ENCODE measurements at regions not wholly inside any gene's neighbourhood (a gene's known extent, or its start where the extent isn't known, plus 50 kb on each side); places are given as distances from the start of the nearest gene placed in this dataset.

DNA sequence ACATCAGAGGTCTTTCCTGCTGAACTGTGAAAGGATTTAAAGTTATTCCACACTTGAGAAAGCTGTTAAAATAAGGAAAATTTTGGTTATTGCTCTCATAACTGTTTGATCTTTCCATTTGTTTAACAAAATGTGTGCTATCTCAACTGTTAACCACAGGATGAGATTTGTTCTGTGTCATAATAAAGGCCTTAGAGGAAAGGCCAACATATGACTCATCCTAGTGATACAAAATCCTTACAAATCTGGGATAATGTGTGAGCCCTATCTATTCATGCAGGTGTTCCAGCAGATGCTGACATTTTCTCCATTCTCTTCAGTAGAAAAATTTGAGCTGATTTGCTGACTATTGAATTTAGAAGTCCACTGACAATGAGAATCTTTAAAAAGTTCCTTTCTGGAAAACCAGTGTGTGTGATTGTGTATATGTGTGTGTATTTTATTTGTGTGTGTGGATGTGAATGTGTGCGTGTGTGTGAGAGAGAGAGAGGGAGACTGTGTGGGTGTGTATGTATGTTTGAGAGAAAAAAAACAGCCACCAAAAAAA is 1111.9 kb upstream of the GYPC start:
- TF ChIP-seq EZH2 (conservative IDR thresholded peaks at IDR 0.05; ENCODE audit: low read depth, low read length), result no peak
- TF ChIP-seq MYC (CRISPR knock-in tag; IDR thresholded peaks at IDR 0.05; ENCODE audit: borderline replicate concordance), result no peak
- no peak for TF ChIP-seq BHLHE40 (IDR thresholded peaks at IDR 0.05; ENCODE audit: low read length)
- peak; percentile 58 to 75 for TF ChIP-seq MAFK (conservative IDR thresholded peaks at IDR 0.05 in 1 of 2, IDR thresholded peaks at IDR 0.05 in 1 of 2; ENCODE audit: low read length in 2 of 2)
- TF ChIP-seq, protein P1, sequence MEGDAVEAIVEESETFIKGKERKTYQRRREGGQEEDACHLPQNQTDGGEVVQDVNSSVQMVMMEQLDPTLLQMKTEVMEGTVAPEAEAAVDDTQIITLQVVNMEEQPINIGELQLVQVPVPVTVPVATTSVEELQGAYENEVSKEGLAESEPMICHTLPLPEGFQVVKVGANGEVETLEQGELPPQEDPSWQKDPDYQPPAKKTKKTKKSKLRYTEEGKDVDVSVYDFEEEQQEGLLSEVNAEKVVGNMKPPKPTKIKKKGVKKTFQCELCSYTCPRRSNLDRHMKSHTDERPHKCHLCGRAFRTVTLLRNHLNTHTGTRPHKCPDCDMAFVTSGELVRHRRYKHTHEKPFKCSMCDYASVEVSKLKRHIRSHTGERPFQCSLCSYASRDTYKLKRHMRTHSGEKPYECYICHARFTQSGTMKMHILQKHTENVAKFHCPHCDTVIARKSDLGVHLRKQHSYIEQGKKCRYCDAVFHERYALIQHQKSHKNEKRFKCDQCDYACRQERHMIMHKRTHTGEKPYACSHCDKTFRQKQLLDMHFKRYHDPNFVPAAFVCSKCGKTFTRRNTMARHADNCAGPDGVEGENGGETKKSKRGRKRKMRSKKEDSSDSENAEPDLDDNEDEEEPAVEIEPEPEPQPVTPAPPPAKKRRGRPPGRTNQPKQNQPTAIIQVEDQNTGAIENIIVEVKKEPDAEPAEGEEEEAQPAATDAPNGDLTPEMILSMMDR (CRISPR knock-in tag; IDR thresholded peaks at IDR 0.05), result no peak
- TF ChIP-seq, protein P2, sequence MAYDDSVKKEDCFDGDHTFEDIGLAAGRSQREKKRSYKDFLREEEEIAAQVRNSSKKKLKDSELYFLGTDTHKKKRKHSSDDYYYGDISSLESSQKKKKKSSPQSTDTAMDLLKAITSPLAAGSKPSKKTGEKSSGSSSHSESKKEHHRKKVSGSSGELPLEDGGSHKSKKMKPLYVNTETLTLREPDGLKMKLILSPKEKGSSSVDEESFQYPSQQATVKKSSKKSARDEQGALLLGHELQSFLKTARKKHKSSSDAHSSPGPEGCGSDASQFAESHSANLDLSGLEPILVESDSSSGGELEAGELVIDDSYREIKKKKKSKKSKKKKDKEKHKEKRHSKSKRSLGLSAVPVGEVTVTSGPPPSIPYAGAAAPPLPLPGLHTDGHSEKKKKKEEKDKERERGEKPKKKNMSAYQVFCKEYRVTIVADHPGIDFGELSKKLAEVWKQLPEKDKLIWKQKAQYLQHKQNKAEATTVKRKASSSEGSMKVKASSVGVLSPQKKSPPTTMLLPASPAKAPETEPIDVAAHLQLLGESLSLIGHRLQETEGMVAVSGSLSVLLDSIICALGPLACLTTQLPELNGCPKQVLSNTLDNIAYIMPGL (CRISPR knock-in tag; IDR thresholded peaks at IDR 0.05; ENCODE audit: borderline replicate concordance in 1 of 2, low read depth in 1 of 2), result no peak
- TF ChIP-seq, protein P3, sequence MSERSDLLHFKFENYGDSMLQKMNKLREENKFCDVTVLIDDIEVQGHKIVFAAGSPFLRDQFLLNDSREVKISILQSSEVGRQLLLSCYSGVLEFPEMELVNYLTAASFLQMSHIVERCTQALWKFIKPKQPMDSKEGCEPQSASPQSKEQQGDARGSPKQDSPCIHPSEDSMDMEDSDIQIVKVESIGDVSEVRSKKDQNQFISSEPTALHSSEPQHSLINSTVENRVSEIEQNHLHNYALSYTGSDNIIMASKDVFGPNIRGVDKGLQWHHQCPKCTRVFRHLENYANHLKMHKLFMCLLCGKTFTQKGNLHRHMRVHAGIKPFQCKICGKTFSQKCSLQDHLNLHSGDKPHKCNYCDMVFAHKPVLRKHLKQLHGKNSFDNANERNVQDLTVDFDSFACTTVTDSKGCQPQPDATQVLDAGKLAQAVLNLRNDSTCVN (CRISPR knock-in tag; IDR thresholded peaks at IDR 0.05; ENCODE audit: borderline replicate concordance), result no peak
- no peak for TF ChIP-seq RAD21 (CRISPR knock-in tag; IDR thresholded peaks at IDR 0.05)
- no peak for TF ChIP-seq POLR2AphosphoS5 (IDR thresholded peaks at IDR 0.05; ENCODE audit: low read depth, low read length)
- TF ChIP-seq KLF13 (CRISPR knock-in tag; IDR thresholded peaks at IDR 0.05), result no peak
- TF ChIP-seq XRCC5 (optimal IDR thresholded peaks at IDR 0.05; ENCODE audit: low read length), result no peak
- no peak for TF ChIP-seq ASH2L (IDR thresholded peaks at IDR 0.05; ENCODE audit: insufficient read length, low read depth, low read length)
- TF ChIP-seq ZNF331 (CRISPR knock-in tag; IDR thresholded peaks at IDR 0.05), result no peak

Measured in HepG2 (cell line).